ENCODE measurements at regions not wholly inside any gene's neighbourhood (a gene's known extent, or its start where the extent isn't known, plus 50 kb on each side); places are given as distances from the start of the nearest gene placed in this dataset.

DNA sequence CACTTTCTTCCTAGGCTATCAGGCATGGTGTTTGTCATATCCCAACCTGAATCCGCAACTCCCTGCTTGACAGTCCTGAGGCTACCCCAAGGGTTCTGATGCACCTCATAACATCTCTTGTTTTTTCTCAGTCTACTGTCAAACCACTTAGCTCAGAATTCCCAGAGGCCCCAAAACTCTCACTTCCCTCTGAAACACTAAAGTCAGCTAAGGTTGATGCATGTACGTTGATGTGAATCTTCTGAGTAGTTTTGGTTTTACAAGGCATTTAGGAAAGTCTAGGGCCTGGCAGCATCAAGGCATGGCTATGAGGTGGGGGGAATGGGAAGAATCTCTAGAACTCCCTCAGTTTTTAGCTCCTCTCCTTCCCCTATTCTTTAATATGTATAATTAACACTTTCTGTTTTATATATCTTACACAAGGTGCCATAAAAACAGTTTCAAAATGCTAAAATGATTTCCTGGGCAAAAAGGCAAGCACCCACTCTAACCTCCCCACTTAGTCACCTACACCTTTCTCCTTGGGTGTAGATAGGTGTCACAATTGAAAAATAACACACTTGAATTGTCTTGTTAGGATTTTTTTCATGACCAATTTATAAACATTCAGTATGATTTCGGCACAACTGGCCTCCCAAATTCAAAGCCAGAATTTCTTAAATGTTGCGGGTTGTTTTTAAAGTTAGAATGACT, 71.4 kb upstream of the TANK start:
- TF ChIP-seq EZH2 (IDR thresholded peaks at IDR 0.05; ENCODE audit: borderline replicate concordance, low read length) = no peak
- TF ChIP-seq, protein P1, sequence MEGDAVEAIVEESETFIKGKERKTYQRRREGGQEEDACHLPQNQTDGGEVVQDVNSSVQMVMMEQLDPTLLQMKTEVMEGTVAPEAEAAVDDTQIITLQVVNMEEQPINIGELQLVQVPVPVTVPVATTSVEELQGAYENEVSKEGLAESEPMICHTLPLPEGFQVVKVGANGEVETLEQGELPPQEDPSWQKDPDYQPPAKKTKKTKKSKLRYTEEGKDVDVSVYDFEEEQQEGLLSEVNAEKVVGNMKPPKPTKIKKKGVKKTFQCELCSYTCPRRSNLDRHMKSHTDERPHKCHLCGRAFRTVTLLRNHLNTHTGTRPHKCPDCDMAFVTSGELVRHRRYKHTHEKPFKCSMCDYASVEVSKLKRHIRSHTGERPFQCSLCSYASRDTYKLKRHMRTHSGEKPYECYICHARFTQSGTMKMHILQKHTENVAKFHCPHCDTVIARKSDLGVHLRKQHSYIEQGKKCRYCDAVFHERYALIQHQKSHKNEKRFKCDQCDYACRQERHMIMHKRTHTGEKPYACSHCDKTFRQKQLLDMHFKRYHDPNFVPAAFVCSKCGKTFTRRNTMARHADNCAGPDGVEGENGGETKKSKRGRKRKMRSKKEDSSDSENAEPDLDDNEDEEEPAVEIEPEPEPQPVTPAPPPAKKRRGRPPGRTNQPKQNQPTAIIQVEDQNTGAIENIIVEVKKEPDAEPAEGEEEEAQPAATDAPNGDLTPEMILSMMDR (IDR thresholded peaks at IDR 0.05; ENCODE audit: low read length) = no peak
